Right lobe of liver (tissue), 4 donors: ENCODE measurements at regions not wholly inside any gene's neighbourhood (a gene's known extent, or its start where the extent isn't known, plus 50 kb on each side); places are given as distances from the start of the nearest gene placed in this dataset.

Experiments
- POLR2A ChIP-seq: fragments of 450-650 bp; IDR thresholded peaks from one replicate; pipeline ENCODE4 v1.6.1; 2017; ENCODE audit warnings: antibody characterized with exemption, mild to moderate bottlenecking
- TF ChIP-seq, protein P1 (sequence below), 4 donors: fragments of 200-600 bp in 3 of 4; fragments of 450-650 bp in 1 of 4; IDR thresholded peaks; one replicate each; pipeline versions ENCODE4 v1.5.1 to v1.8.0; 2016 to 2022; ENCODE audit warnings: antibody characterized with exemption in 4 of 4, mild to moderate bottlenecking in 2 of 4
- donor health status: DM: no; HTN: no; CAD: no.
- donor health status: DM: no; HTN: no; CAD: no.
- donor health status: DM: no; HTN: yes; CAD: no.

DNA sequence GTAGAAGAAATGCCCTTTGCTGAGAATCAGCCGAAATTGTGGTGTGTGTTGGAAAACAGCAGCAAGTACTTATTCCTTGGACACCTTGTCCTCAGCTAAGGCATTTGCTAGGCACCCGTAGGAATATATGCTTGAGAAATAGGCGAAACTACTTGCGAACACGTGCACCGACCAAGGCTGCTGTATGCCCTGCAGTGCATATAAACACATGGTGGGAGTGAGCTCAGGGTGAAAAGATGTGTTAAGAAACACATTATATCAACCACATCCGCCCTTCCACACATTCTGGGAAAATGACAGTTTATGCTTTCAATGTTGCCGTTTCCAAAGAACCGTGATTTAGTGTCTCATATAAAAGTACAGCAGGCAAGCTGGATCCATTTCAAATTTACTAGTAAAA is 199.2 kb downstream of the JCAD start:
- no peak for TF ChIP-seq POLR2A
- TF ChIP-seq, protein P1, sequence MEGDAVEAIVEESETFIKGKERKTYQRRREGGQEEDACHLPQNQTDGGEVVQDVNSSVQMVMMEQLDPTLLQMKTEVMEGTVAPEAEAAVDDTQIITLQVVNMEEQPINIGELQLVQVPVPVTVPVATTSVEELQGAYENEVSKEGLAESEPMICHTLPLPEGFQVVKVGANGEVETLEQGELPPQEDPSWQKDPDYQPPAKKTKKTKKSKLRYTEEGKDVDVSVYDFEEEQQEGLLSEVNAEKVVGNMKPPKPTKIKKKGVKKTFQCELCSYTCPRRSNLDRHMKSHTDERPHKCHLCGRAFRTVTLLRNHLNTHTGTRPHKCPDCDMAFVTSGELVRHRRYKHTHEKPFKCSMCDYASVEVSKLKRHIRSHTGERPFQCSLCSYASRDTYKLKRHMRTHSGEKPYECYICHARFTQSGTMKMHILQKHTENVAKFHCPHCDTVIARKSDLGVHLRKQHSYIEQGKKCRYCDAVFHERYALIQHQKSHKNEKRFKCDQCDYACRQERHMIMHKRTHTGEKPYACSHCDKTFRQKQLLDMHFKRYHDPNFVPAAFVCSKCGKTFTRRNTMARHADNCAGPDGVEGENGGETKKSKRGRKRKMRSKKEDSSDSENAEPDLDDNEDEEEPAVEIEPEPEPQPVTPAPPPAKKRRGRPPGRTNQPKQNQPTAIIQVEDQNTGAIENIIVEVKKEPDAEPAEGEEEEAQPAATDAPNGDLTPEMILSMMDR (IDR thresholded peaks at IDR 0.05), result no peak
